PC-9 (cell line): ENCODE measurements at regions not wholly inside any gene's neighbourhood (a gene's known extent, or its start where the extent isn't known, plus 50 kb on each side); places are given as distances from the start of the nearest gene placed in this dataset.
A peak's percentile ranks its signal among the peaks of the same experiment; 100 is the strongest.

Experiments
- BruUV-seq: library from RNA; stranded (reverse); fragments of 400-500 nt; replicated peaks from 2 replicates; lab custom pipeline; 2021; lab: Mats Ljungman, UMichigan
- CTCF ChIA-PET: fragments of 300-600 bp; sonication (Branson Sonifier 250); formaldehyde crosslinking; loops from one replicate; lab custom pipeline; 2022; ENCODE audit warnings: antibody characterized with exemption; lab: Charles Lee
- POLR2A ChIA-PET: fragments of 300-600 bp; sonication (Branson Sonifier 250); formaldehyde crosslinking; loops from one replicate; lab custom pipeline; 2022; ENCODE audit warnings: antibody characterized with exemption; ENCODE audit not compliant: unreplicated experiment; lab: Charles Lee
- DNase-seq, 2 experiments: peaks; one replicate each; pipeline versions ENCODE4 v3.0.0 to v3.0.0-alpha.2; 2015 to 2022; ENCODE audit warnings: mixed read lengths in 1 of 2
- H2AFZ ChIP-seq: fragments of 200-600 bp; sonication (generic); 2 replicates; pipeline ENCODE4 v1.8.1; 2017; ENCODE audit warnings: antibody characterized with exemption
- H3F3A ChIP-seq: fragments of 200-600 bp; sonication (generic); 2 replicates; pipeline ENCODE4 v1.8.1; 2017; ENCODE audit warnings: antibody characterized with exemption, mild to moderate bottlenecking, low read depth; ENCODE audit not compliant: insufficient read depth
- H3K27ac ChIP-seq: fragments of 200-600 bp; sonication (generic); 2 replicates; pipeline ENCODE4 v1.6.1; 2016; ENCODE audit warnings: mixed run types
- H3K27me3 ChIP-seq: fragments of 200-600 bp; sonication (generic); 2 replicates; pipeline ENCODE4 v1.6.1; 2016; ENCODE audit warnings: low read depth, mixed run types; ENCODE audit not compliant: insufficient read depth
- H3K36me3 ChIP-seq: fragments of 200-600 bp; sonication (generic); 2 replicates; pipeline ENCODE4 v1.6.1; 2016; ENCODE audit warnings: low read depth, mixed run types
- H3K4me1 ChIP-seq: fragments of 200-600 bp; sonication (generic); replicated peaks from 2 replicates; pipeline ENCODE4 v1.6.1; 2016; ENCODE audit warnings: mixed run types; ENCODE audit not compliant: insufficient read depth
- H3K4me2 ChIP-seq: fragments of 200-600 bp; sonication (generic); 2 replicates; pipeline ENCODE4 v1.6.1; 2017; ENCODE audit warnings: mixed run types
- H3K4me3 ChIP-seq: fragments of 200-600 bp; sonication (generic); 2 replicates; pipeline ENCODE4 v1.6.1; 2016; ENCODE audit warnings: mixed run types
- H3K79me2 ChIP-seq: fragments of 200-600 bp; sonication (generic); 2 replicates; pipeline ENCODE4 v1.6.1; 2017; ENCODE audit warnings: low read depth, mixed run types
- H3K9me2 ChIP-seq: fragments of 200-600 bp; sonication (generic); 2 replicates; pipeline ENCODE4 v1.8.1; 2017; ENCODE audit warnings: mild to moderate bottlenecking; ENCODE audit not compliant: insufficient read depth
- H3K9me3 ChIP-seq: fragments of 200-600 bp; sonication (generic); 2 replicates; pipeline ENCODE4 v1.8.1; 2016; ENCODE audit warnings: low read depth; ENCODE audit not compliant: insufficient read depth
- H4K20me1 ChIP-seq: fragments of 200-600 bp; sonication (generic); 2 replicates; pipeline ENCODE4 v1.8.1; 2017; ENCODE audit not compliant: insufficient read depth
- EZH2 ChIP-seq: fragments of 200-600 bp; sonication (generic); IDR thresholded peaks from 2 replicates; pipeline ENCODE4 v1.8.0; 2017; ENCODE audit warnings: antibody characterized with exemption, low read depth
- intact Hi-C: fragments of 100-400 bp; cut with micrococcal nuclease; formaldehyde crosslinking; loops from one replicate; pipeline ENCODE4 v1.10.0; 2022; ENCODE audit not compliant: unreplicated experiment
- TF ChIP-seq, protein P1 (sequence below): fragments of 200-600 bp; sonication (generic); conservative IDR thresholded peaks from 2 replicates; pipeline ENCODE4 v1.6.1; 2017; ENCODE audit warnings: mixed run types, antibody characterized with exemption, mild to moderate bottlenecking, moderate library complexity

DNA sequence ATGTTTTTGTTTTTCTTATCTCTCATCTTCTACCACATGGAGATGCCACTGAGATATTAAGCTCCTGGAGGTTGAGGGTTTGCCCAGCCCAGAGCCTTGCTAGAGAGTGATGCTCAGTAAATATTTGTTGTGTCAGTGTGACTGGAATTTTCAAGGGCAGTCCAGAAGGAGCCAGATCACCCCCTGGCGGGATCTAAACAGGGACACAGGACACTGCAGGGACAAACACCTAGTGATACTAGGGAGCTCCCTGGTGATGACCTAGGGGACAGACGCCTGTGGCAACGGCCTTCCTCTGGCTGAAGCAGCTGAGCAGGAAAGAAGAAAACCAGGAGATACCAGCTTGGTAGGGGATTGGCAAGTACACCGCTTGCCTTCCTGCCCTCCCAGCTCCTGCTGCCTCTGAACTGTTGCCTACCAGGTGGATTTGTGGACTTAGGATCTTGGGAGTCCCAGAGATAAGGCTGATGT, 714.4 kb upstream of the TBX3 start:
- Histone ChIP-seq H3F3A (no peaks in the 10 kb centered on the region), H3K4me2 (no peak overlapping the region), H3K4me1 (no peaks in the 10 kb centered on the region), H4K20me1 (no peaks in the 10 kb centered on the region), H3K27ac (no peak overlapping the region), H3K9me2 (no peaks in the 10 kb centered on the region), H3K79me2 (no peaks in the 10 kb centered on the region), H3K27me3 (0 out of 2 replicates have a peak, but pooled peaks cover 8% of the 10 kb centered on the region), H3K9me3 (no peaks in the 10 kb centered on the region), H3K4me3 (no peak overlapping the region), H2AFZ (no peak overlapping the region), H3K36me3 (no peaks in the 10 kb centered on the region)
- ChIA-PET CTCF (no interaction called here), POLR2A (no interaction called here)
- intact Hi-C loops = no loop called here
- no TSS peak for BruUV-seq
- TF ChIP-seq EZH2 = no peak
- TF ChIP-seq, protein P1, sequence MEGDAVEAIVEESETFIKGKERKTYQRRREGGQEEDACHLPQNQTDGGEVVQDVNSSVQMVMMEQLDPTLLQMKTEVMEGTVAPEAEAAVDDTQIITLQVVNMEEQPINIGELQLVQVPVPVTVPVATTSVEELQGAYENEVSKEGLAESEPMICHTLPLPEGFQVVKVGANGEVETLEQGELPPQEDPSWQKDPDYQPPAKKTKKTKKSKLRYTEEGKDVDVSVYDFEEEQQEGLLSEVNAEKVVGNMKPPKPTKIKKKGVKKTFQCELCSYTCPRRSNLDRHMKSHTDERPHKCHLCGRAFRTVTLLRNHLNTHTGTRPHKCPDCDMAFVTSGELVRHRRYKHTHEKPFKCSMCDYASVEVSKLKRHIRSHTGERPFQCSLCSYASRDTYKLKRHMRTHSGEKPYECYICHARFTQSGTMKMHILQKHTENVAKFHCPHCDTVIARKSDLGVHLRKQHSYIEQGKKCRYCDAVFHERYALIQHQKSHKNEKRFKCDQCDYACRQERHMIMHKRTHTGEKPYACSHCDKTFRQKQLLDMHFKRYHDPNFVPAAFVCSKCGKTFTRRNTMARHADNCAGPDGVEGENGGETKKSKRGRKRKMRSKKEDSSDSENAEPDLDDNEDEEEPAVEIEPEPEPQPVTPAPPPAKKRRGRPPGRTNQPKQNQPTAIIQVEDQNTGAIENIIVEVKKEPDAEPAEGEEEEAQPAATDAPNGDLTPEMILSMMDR = peak; percentile 49; the same call in 1 of the 2 replicates
- DNase-seq = no peak

DNA sequence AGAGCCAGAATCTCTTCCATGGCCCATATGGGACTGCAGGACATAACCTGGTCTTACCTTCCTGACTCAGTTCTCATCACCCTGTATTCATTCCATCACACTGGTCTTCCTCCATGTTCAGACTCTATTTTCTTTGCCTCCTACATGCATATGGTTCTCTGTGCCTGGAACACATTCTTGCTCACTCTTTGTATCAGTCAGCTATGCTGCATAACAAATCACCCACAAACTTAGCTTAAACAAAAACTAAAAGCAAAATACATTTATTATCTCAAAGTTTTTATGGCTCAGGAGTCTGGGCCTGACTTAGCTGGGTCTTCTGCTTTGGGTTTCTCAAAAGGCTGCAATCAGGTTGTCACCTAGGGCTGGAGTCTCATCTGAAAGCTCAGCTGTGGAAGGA, 712.6 kb upstream of the TBX3 start:
- Histone ChIP-seq H2AFZ (no peak overlapping the region), H3K4me2 (no peak overlapping the region), H3K4me3 (no peak overlapping the region), H3K4me1 (no peaks in the 10 kb centered on the region), H3K9me2 (no peaks in the 10 kb centered on the region), H3K9me3 (no peaks in the 10 kb centered on the region), H4K20me1 (no peaks in the 10 kb centered on the region), H3K79me2 (no peaks in the 10 kb centered on the region), H3F3A (no peaks in the 10 kb centered on the region), H3K27me3 (0 out of 2 replicates have a peak, but pooled peaks cover 4% of the 10 kb centered on the region), H3K27ac (no peak overlapping the region), H3K36me3 (no peaks in the 10 kb centered on the region)
- ChIA-PET CTCF (no interaction called here), POLR2A (no interaction called here)
- no peak for DNase-seq
- TF ChIP-seq, protein P1 = no peak
- TF ChIP-seq EZH2 = no peak
- intact Hi-C loops = no loop called here
- BruUV-seq = no TSS peak

DNA sequence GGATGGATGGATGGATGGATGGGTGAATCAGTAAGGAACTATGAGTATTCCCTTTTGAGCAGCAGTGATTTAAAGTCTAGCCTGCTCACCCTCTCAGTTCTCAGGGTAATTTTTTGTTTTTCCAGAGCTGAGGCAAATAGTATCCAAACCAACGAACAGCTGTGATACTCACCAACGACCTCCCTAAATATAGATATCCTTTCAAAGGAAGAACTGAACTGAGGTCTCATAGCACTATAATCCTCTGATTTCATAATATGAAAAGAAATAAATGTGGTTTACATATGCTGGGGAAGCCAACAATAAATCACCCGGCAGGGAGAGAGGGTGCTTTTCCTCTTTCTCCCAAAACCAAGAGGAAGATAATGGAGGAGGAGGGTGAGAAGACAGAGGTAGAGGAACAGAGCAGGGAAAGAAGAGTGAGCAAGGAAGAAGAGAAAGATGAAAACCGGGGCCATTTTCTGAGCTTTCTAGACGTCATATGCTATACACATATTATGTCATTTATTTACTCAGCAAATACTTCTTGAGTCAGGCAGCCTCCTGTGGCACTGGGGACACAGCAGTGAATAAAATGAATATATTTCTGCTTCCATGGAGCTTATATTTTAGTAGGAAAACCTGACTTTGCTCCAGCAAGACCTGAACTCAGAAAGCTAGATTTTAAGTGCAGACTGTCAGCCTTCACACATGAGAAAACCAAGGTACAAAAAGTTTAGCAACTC, 710.7 kb upstream of the TBX3 start:
- no peak overlapping the region for H2AFZ ChIP-seq

More for the DNA sequence above, 710.7 kb upstream of the TBX3 start:
- H4K20me1 ChIP-seq = no peaks in the 10 kb centered on the region
- no peaks in the 10 kb centered on the region for H3K9me2 ChIP-seq
- no peak overlapping the region for H3K27ac ChIP-seq
- POLR2A ChIA-PET = no interaction called here
- intact Hi-C loops = no loop called here
- H3K4me2 ChIP-seq = no peak overlapping the region
- no peaks in the 10 kb centered on the region for H3K4me1 ChIP-seq
- H3K79me2 ChIP-seq = no peaks in the 10 kb centered on the region
- CTCF ChIA-PET = no interaction called here
- no peak for DNase-seq
- TF ChIP-seq, protein P1 = no peak
- TF ChIP-seq EZH2 = no peak
- no peaks in the 10 kb centered on the region for H3K9me3 ChIP-seq
- no peaks in the 10 kb centered on the region for H3K36me3 ChIP-seq
- no peaks in the 10 kb centered on the region for H3F3A ChIP-seq
- no peaks in the 10 kb centered on the region for H3K27me3 ChIP-seq
- no TSS peak for BruUV-seq
- no peak overlapping the region for H3K4me3 ChIP-seq
